ENCODE measurements at regions not wholly inside any gene's neighbourhood (a gene's known extent, or its start where the extent isn't known, plus 50 kb on each side); places are given as distances from the start of the nearest gene placed in this dataset.
A peak's percentile ranks its signal among the peaks of the same experiment; 100 is the strongest.

- Histone ChIP-seq H2AFZ (ENCODE audit: low read depth, low read length) (no peak overlapping the region), H3K27ac (ENCODE audit: extremely low read depth, low read depth, low read length) (no peak overlapping the region), H4K20me1 (replicated peaks; ENCODE audit: control insufficient read depth, insufficient read depth, low read length) (no peaks in the 10 kb centered on the region), H3K9me1 (ENCODE audit: control insufficient read depth, insufficient read depth, low read length) (no peaks in the 10 kb centered on the region), H3K79me2 (ENCODE audit: control insufficient read depth, insufficient read depth, low read length) (no peaks in the 10 kb centered on the region), H3K9ac (ENCODE audit: insufficient read depth in 1 of 2, low read depth in 2 of 2, low read length in 2 of 2) (no peak overlapping the region), H3K4me2 (ENCODE audit: insufficient read depth, low read length) (no peak overlapping the region), H3K9me3 (replicated peaks; ENCODE audit: control insufficient read depth, insufficient read depth, low read depth, low read length) (no peaks in the 10 kb centered on the region), H3K36me3 (ENCODE audit: control insufficient read depth, insufficient read depth, low read length) (no peaks in the 10 kb centered on the region), H3K4me1 (replicated peaks in 1 of 2; ENCODE audit: control insufficient read depth in 2 of 2, insufficient read depth in 2 of 2, low read length in 2 of 2) (no peaks in the 10 kb centered on the region), H3K27me3 (ENCODE audit: control insufficient read depth in 2 of 2, insufficient read depth in 2 of 2, low read length in 2 of 2) (no peaks in the 10 kb centered on the region), H3K4me3 (no peak overlapping the region)
- no TSS peak for BruUV-seq (replicated peaks)
- ChIA-PET CTCF (ENCODE audit: low intra/inter-chr PET ratio) (no interaction called here), POLR2A (no interaction called here)
- ATAC-seq (no peak; the same call in 2 of the 3 replicates), FAIRE-seq (no peak), DNase-seq (ENCODE audit: extremely low read depth in 1 of 4, low spot score in 3 of 4) (peak in 2 of 4 experiments; percentile 12 to 19)
- WGBS (ENCODE audit: insufficient coverage, low coverage, missing lambda C conversion rate) = 4% methylated on average over 2 of the region's 2 CpGs
- in situ Hi-C loops (cut with MboI) = no loop called here
- intact Hi-C loops (cut with micrococcal nuclease) = no loop called here
- TF ChIP-seq MXD1 (CRISPR knock-in tag; IDR thresholded peaks at IDR 0.05; ENCODE audit: borderline replicate concordance, poor library complexity, severe bottlenecking) (no peak), CBX2 (IDR thresholded peaks at IDR 0.05; ENCODE audit: insufficient read depth, low read length, poor library complexity, severe bottlenecking) (no peak), BRCA1 (IDR thresholded peaks at IDR 0.05) (no peak), BRCA1 (CRISPR knock-in tag; IDR thresholded peaks at IDR 0.05) (no peak), NONO (IDR thresholded peaks at IDR 0.05; ENCODE audit: low read depth in 2 of 2, low read length in 1 of 2) (no peak), AFF1 (IDR thresholded peaks at IDR 0.05; ENCODE audit: low read depth in 1 of 2, partially characterized antibody in 2 of 2) (peak in 1 of 2 experiments; percentile 85), ZNF408 (CRISPR knock-in tag; IDR thresholded peaks at IDR 0.05; ENCODE audit: low read depth) (no peak), MECOM (CRISPR knock-in tag; IDR thresholded peaks at IDR 0.05) (no peak), STAT5A (IDR thresholded peaks at IDR 0.05; ENCODE audit: borderline replicate concordance, low read length) (peak; percentile 45; the same call in 1 of the 2 replicates), TEAD4 (IDR thresholded peaks at IDR 0.05; ENCODE audit: low read length) (0 out of 2 replicates have a peak, but pooled peaks have one; percentile 8), TEAD4 (CRISPR knock-in tag; IDR thresholded peaks at IDR 0.05; ENCODE audit: borderline replicate concordance) (no peak), HOMEZ (CRISPR knock-in tag; IDR thresholded peaks at IDR 0.05) (no peak), RBFOX2 (IDR thresholded peaks at IDR 0.05; ENCODE audit: low read depth, low read length) (no peak), STAG1 (CRISPR knock-in tag; IDR thresholded peaks at IDR 0.05; ENCODE audit: borderline replicate concordance) (no peak), COPS2 (conservative IDR thresholded peaks at IDR 0.05) (no peak)
Observed at GRCh38 chr10:42491001-42491592, 147.3 kb downstream of the ZNF33B start.

Measured in K562 (cell line).